ENCODE measurements at regions not wholly inside any gene's neighbourhood (a gene's known extent, or its start where the extent isn't known, plus 50 kb on each side); places are given as distances from the start of the nearest gene placed in this dataset.

GRCh38 chr5:154646745-154647113 is 108.4 kb upstream of the LARP1 start:
- TF ChIP-seq, protein P1, sequence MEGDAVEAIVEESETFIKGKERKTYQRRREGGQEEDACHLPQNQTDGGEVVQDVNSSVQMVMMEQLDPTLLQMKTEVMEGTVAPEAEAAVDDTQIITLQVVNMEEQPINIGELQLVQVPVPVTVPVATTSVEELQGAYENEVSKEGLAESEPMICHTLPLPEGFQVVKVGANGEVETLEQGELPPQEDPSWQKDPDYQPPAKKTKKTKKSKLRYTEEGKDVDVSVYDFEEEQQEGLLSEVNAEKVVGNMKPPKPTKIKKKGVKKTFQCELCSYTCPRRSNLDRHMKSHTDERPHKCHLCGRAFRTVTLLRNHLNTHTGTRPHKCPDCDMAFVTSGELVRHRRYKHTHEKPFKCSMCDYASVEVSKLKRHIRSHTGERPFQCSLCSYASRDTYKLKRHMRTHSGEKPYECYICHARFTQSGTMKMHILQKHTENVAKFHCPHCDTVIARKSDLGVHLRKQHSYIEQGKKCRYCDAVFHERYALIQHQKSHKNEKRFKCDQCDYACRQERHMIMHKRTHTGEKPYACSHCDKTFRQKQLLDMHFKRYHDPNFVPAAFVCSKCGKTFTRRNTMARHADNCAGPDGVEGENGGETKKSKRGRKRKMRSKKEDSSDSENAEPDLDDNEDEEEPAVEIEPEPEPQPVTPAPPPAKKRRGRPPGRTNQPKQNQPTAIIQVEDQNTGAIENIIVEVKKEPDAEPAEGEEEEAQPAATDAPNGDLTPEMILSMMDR (IDR thresholded peaks at IDR 0.05), result no peak
- no peak for TF ChIP-seq POLR2A (IDR thresholded peaks at IDR 0.05)
